Osteocyte (in vitro differentiated cells): ENCODE measurements at regions not wholly inside any gene's neighbourhood (a gene's known extent, or its start where the extent isn't known, plus 50 kb on each side); places are given as distances from the start of the nearest gene placed in this dataset.

Source experiments
- DNase-seq: peaks from one replicate; pipeline ENCODE4 v3.0.0; 2021; ENCODE audit warnings: mixed read lengths; ENCODE audit not compliant: unreplicated experiment; ENCODE audit errors: extremely low spot score
- H3K27ac Mint-ChIP-seq: one replicate; pipeline ENCODE4 v1.8.0; 2021; ENCODE audit warnings: mild to moderate bottlenecking, mixed read lengths; ENCODE audit not compliant: unreplicated experiment
- H3K27me3 Mint-ChIP-seq: one replicate; pipeline ENCODE4 v1.8.0; 2021; ENCODE audit warnings: mixed read lengths; ENCODE audit not compliant: unreplicated experiment
- H3K36me3 Mint-ChIP-seq: one replicate; pipeline ENCODE4 v1.8.0; 2021; ENCODE audit warnings: mixed read lengths; ENCODE audit not compliant: unreplicated experiment
- H3K4me1 Mint-ChIP-seq: one replicate; pipeline ENCODE4 v1.8.0; 2021; ENCODE audit warnings: mixed read lengths; ENCODE audit not compliant: unreplicated experiment
- H3K4me3 Mint-ChIP-seq: one replicate; pipeline ENCODE4 v1.8.0; 2021; ENCODE audit warnings: mild to moderate bottlenecking, moderate library complexity, mixed read lengths; ENCODE audit not compliant: unreplicated experiment
- H3K9me3 Mint-ChIP-seq: one replicate; pipeline ENCODE4 v1.8.0; 2021; ENCODE audit warnings: mixed read lengths; ENCODE audit not compliant: unreplicated experiment
- TF ChIP-seq, protein P1 (sequence below): fragments of 200-600 bp; sonication (generic); IDR thresholded peaks from 2 replicates; pipeline ENCODE4 v1.5.0; 2021; ENCODE audit warnings: antibody characterized with exemption, mild to moderate bottlenecking, moderate library complexity

DNA sequence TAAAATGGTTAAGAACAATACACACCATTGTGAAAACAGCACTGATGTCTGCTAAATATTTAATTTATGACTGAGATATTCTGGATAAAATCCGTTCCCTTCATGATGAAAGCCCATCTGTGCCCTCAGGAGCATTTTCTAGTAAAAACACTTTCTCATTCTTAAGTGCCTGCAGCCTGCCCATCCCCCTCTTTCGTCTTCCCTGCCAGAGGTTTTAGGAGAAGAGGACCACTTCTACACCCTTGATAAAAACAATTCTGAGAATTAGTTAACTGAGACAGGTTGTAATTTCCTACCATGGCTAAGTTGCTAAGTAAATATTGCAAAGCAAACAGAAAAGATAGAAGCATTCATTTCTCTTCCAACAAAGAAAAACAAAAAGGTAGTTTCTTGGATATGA is 272.6 kb downstream of the ATPSCKMT start:
- peaks cover 4% of the 10 kb centered on the region for H3K9me3 Mint-ChIP-seq
- peaks cover 3% of the 10 kb centered on the region for H3K27me3 Mint-ChIP-seq
- no peaks in the 10 kb centered on the region for H3K36me3 Mint-ChIP-seq
- no peak overlapping the region for H3K27ac Mint-ChIP-seq
- peaks cover 6% of the 10 kb centered on the region for H3K4me1 Mint-ChIP-seq
- no peak for DNase-seq
- TF ChIP-seq, protein P1, sequence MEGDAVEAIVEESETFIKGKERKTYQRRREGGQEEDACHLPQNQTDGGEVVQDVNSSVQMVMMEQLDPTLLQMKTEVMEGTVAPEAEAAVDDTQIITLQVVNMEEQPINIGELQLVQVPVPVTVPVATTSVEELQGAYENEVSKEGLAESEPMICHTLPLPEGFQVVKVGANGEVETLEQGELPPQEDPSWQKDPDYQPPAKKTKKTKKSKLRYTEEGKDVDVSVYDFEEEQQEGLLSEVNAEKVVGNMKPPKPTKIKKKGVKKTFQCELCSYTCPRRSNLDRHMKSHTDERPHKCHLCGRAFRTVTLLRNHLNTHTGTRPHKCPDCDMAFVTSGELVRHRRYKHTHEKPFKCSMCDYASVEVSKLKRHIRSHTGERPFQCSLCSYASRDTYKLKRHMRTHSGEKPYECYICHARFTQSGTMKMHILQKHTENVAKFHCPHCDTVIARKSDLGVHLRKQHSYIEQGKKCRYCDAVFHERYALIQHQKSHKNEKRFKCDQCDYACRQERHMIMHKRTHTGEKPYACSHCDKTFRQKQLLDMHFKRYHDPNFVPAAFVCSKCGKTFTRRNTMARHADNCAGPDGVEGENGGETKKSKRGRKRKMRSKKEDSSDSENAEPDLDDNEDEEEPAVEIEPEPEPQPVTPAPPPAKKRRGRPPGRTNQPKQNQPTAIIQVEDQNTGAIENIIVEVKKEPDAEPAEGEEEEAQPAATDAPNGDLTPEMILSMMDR = no peak
- no peak overlapping the region for H3K4me3 Mint-ChIP-seq

DNA sequence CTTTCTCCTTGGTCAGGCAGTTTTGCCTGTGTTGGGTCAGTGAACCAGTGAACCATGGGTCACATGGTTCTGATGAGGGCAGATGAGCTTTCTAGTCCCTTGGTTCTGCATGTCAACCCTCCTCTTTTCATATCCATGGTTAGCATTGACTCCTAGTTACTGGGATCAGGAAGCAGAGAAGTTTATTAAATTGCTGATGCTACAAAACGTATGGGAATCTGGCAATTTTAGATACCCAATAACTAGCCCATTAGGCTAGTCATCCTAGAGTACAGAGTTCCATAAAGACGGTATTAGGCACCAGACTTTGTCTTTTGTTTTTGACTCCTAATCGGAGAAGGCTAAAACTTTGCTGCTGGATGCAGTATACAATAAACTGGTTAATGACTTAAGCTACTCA is 273.1 kb downstream of the ATPSCKMT start:
- no peak overlapping the region for H3K4me3 Mint-ChIP-seq
- no peak for DNase-seq

DNA sequence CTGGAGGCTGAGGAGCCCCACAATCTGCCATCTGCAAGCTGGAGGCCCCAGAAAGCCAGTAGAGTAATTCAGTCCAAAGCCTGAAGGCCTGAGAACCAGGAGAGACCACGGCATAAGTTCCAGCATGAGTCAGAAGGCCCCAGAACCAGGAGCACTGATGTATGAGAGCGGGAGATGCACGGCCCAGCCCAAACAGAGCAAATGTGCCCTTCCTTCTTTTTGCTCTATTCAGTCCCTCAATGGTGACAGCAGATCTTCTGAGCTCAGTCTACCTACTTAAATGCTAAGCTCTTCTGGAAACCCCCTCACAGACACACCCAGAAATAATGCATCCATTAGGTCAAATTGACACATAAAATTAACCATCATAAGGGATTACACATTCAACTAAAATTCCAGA is 277.6 kb downstream of the ATPSCKMT start:
- Mint-ChIP-seq H3K36me3 (peaks cover 2% of the 10 kb centered on the region), H3K9me3 (peaks cover 27% of the 10 kb centered on the region), H3K4me3 (no peak overlapping the region), H3K27me3 (peaks cover 5% of the 10 kb centered on the region), H3K27ac (no peak overlapping the region), H3K4me1 (peaks cover 4% of the 10 kb centered on the region)
- TF ChIP-seq, protein P1 = no peak
- DNase-seq = no peak

More for the DNA sequence above, 273.1 kb downstream of the ATPSCKMT start:
- Mint-ChIP-seq H3K27ac (no peak overlapping the region), H3K36me3 (no peaks in the 10 kb centered on the region), H3K27me3 (peaks cover 3% of the 10 kb centered on the region), H3K4me1 (peaks cover 6% of the 10 kb centered on the region), H3K9me3 (peaks cover 4% of the 10 kb centered on the region)
- TF ChIP-seq, protein P1 = no peak

DNA sequence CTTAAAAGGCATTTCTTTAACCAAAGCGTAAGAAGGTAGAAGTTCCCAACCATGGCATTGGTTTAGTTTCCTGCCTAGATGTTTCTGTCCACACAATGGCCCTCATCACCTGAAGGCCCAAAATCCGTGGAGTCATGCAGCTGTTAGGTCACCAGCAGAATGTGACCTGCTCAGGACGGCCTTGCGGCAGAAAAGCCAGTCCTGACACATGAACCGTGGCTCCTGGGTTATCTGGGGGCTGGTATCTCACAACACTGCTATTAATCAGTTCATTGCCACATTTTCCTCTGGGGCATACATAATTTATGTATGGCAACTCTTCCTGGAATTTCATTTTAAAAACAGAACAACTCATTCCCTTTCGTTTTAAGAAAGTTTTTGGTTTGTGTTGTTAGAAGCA is 278.4 kb downstream of the ATPSCKMT start:
- Mint-ChIP-seq H3K9me3 (peaks cover 27% of the 10 kb centered on the region), H3K36me3 (peaks cover 2% of the 10 kb centered on the region), H3K27me3 (peaks cover 5% of the 10 kb centered on the region), H3K4me1 (peaks cover 4% of the 10 kb centered on the region), H3K4me3 (no peak overlapping the region), H3K27ac (no peak overlapping the region)
- no peak for DNase-seq
- TF ChIP-seq, protein P1 = no peak

DNA sequence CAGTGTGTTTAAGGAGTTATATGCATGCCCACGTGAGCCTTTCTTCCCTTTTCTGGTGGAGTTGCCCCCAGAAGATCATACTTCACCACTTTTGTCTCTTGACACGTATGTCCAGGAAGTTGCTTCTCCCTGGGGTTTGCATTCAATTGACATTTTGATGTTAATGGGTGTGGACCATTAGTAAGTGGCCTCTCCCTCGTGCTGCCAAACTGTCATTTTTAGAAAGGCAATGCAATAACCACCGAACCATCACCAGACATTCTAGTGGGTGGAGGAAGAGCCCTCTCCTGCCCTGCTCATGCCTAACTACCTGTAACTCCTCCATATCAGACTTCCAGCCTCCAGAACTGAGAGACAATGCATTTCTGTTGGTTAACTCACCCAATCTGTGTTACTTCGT is 290.8 kb downstream of the ATPSCKMT start:
- TF ChIP-seq, protein P1 = no peak
- Mint-ChIP-seq H3K36me3 (no peaks in the 10 kb centered on the region), H3K4me1 (peaks cover 4% of the 10 kb centered on the region), H3K27me3 (peaks cover 12% of the 10 kb centered on the region), H3K9me3 (no peaks in the 10 kb centered on the region), H3K27ac (no peak overlapping the region), H3K4me3 (no peak overlapping the region)
- no peak for DNase-seq
